SK-N-SH (cell line): ENCODE measurements at regions not wholly inside any gene's neighbourhood (a gene's known extent, or its start where the extent isn't known, plus 50 kb on each side); places are given as distances from the start of the nearest gene placed in this dataset.

Experiments used
- CTCF ChIA-PET: fragments of 300-600, 350-600 bp; formaldehyde crosslinking; extraction: SDS; loops from one replicate; lab custom pipeline; 2021; lab: Yijun Ruan, JAX
- POLR2A ChIA-PET: fragments of 350-600 bp; sonication (Branson Sonifier 250); formaldehyde crosslinking; extraction: SDS; loops from one replicate; lab custom pipeline; 2020; ENCODE audit warnings: antibody characterized with exemption, inconsistent platforms; lab: Yijun Ruan, JAX
- DNase-seq: peaks from one replicate; pipeline ENCODE4 v3.0.0; 2012
- H2AFZ ChIP-seq: fragments of 200-600 bp; sonication (generic); 2 replicates; pipeline ENCODE4 v1.8.1; 2016; ENCODE audit warnings: antibody characterized with exemption, mild to moderate bottlenecking, low read depth
- H3F3A ChIP-seq: fragments of 200-600 bp; sonication (generic); replicated peaks from 2 replicates; pipeline ENCODE3; 2016; ENCODE audit warnings: antibody characterized with exemption, mild to moderate bottlenecking; ENCODE audit not compliant: insufficient read depth
- H3K27ac ChIP-seq, 2 experiments: fragments of 200-500 bp in 1 of 2; fragments of 200-600 bp in 1 of 2; sonication (Bioruptor generic) in 1 of 2; sonication (generic), shearing (Covaris generic) in 1 of 2; 2 replicates each; pipeline versions ENCODE4 v1.5.1 to v1.6.1; 2014 to 2016; ENCODE audit warnings: low read depth in 2 of 2, inconsistent platforms in 1 of 2, low read length in 1 of 2, mild to moderate bottlenecking in 1 of 2, mixed read lengths in 1 of 2
- H3K27me3 ChIP-seq: fragments of 200-600 bp; sonication (generic), shearing (Covaris generic); 2 replicates; pipeline ENCODE4 v1.6.1; 2016; ENCODE audit warnings: mixed run types; ENCODE audit not compliant: insufficient read depth
- H3K36me3 ChIP-seq, 2 experiments: fragments of 200-500 bp in 1 of 2; fragments of 200-600 bp in 1 of 2; sonication (Bioruptor generic) in 1 of 2; sonication (generic) in 1 of 2; replicated peaks in 1 of 2; 2 replicates each; pipeline versions ENCODE3 to v1.5.1; 2014 to 2016; ENCODE audit warnings: low read length in 1 of 2, mild to moderate bottlenecking in 1 of 2; ENCODE audit not compliant: insufficient read depth in 2 of 2, control insufficient read depth in 1 of 2
- H3K4me1 ChIP-seq, 2 experiments: fragments of 200-500 bp in 1 of 2; fragments of 200-600 bp in 1 of 2; sonication (Bioruptor generic) in 1 of 2; sonication (generic), shearing (Covaris generic) in 1 of 2; 2 replicates each; pipeline versions ENCODE4 v1.5.1 to v1.6.1; 2014 to 2016; ENCODE audit warnings: low read depth in 1 of 2, low read length in 1 of 2, mixed run types in 1 of 2; ENCODE audit not compliant: insufficient read depth in 2 of 2, control insufficient read depth in 1 of 2
- H3K4me2 ChIP-seq: fragments of 200-600 bp; sonication (generic), shearing (Covaris generic); 2 replicates; pipeline ENCODE4 v1.6.1; 2017; ENCODE audit warnings: mixed run types
- H3K4me3 ChIP-seq, 2 experiments: fragments of 200-500 bp in 1 of 2; fragments of 200-600 bp in 1 of 2; sonication (Bioruptor generic) in 1 of 2; sonication (generic), shearing (Covaris generic) in 1 of 2; 2 replicates each; pipeline versions ENCODE4 v1.5.1 to v1.8.1; 2014 to 2016; ENCODE audit warnings: low read depth in 2 of 2, inconsistent platforms in 1 of 2, low read length in 1 of 2, mild to moderate bottlenecking in 1 of 2, mixed read lengths in 1 of 2, moderate library complexity in 1 of 2
- H3K79me2 ChIP-seq: fragments of 200-600 bp; sonication (generic); 2 replicates; pipeline ENCODE4 v1.8.1; 2017; ENCODE audit warnings: mild to moderate bottlenecking; ENCODE audit not compliant: insufficient read depth
- H3K9ac ChIP-seq: fragments of 200-600 bp; sonication (generic); 2 replicates; pipeline ENCODE4 v1.6.1; 2017; ENCODE audit warnings: mixed run types
- H3K9me2 ChIP-seq: fragments of 200-600 bp; sonication (generic); 2 replicates; pipeline ENCODE4 v1.6.1; 2017; ENCODE audit warnings: mixed run types
- H3K9me3 ChIP-seq: fragments of 200-600 bp; sonication (generic); 2 replicates; pipeline ENCODE4 v1.6.1; 2017; ENCODE audit warnings: mixed run types, mild to moderate bottlenecking, moderate library complexity
- H4K20me1 ChIP-seq: fragments of 200-600 bp; sonication (generic); 2 replicates; pipeline ENCODE4 v1.6.1; 2017; ENCODE audit warnings: mild to moderate bottlenecking, mixed run types; ENCODE audit not compliant: insufficient read depth
- CTCF ChIP-seq: fragments of 200-600 bp; sonication (generic); IDR thresholded peaks from 2 replicates; pipeline ENCODE4 v1.6.1; 2017; ENCODE audit warnings: antibody characterized with exemption, mild to moderate bottlenecking, moderate library complexity
- EP300 ChIP-seq, 2 experiments: IDR thresholded peaks; 2 replicates each; pipeline versions ENCODE4 v1.4.0 to v1.6.1; 2012; ENCODE audit warnings: borderline replicate concordance in 1 of 2, low read depth in 1 of 2, low read length in 1 of 2
- FOXJ3 ChIP-seq: sonication (generic); formaldehyde crosslinking; IDR thresholded peaks from 2 replicates; pipeline ENCODE4 v1.5.1; 2020; ENCODE audit warnings: mild to moderate bottlenecking, missing genetic modification reagents
- IRF3 ChIP-seq: fragments of 150-350 bp; IDR thresholded peaks from 2 replicates; pipeline ENCODE4 v1.6.1; 2016; ENCODE audit warnings: mild to moderate bottlenecking, low read depth, low read length
- NFIC ChIP-seq: IDR thresholded peaks from 2 replicates; pipeline ENCODE4 v1.4.0; 2012; ENCODE audit warnings: borderline replicate concordance
- PBX3 ChIP-seq: IDR thresholded peaks from 2 replicates; pipeline ENCODE4; 2012
- POLR2AphosphoS5 ChIP-seq: IDR thresholded peaks from 2 replicates; pipeline ENCODE4 v1.6.1; 2012; ENCODE audit warnings: low read depth, low read length
- RCOR1 ChIP-seq: fragments of 150-350 bp; IDR thresholded peaks from 2 replicates; pipeline ENCODE4 v1.6.1; 2017; ENCODE audit warnings: antibody characterized with exemption, low read length
- REST ChIP-seq: IDR thresholded peaks from 2 replicates; pipeline ENCODE4 v1.6.1; 2012; ENCODE audit warnings: mild to moderate bottlenecking, low read depth, low read length, moderate library complexity
- RFX5 ChIP-seq: IDR thresholded peaks from 2 replicates; pipeline ENCODE4 v1.6.1; 2012; ENCODE audit warnings: mild to moderate bottlenecking, improper control_type of control experiment, low read length
- TCF12 ChIP-seq: IDR thresholded peaks from 2 replicates; pipeline ENCODE4 v1.4.0; 2012
- TEAD4 ChIP-seq: IDR thresholded peaks from 2 replicates; pipeline ENCODE4 v1.4.0; 2012; ENCODE audit warnings: mild to moderate bottlenecking, borderline replicate concordance; ENCODE audit not compliant: insufficient read depth
- USF1 ChIP-seq: IDR thresholded peaks from 2 replicates; pipeline ENCODE4 v1.4.0; 2012; ENCODE audit warnings: low read depth, borderline replicate concordance
- YY1 ChIP-seq: IDR thresholded peaks from 2 replicates; pipeline ENCODE4 v1.4.0; 2012; ENCODE audit warnings: low read depth, mild to moderate bottlenecking
- WGBS: methylation state at CpG from one replicate; pipeline ENCODE4 v1.1.6; 2017; ENCODE audit warnings: low lambda C conversion rate; 5-methylcytosine and 5-hydroxymethylcytosine counted together

GRCh38 chr18:78768221-78768620, 211.4 kb upstream of the SALL3 start (continued):
- TF ChIP-seq CTCF: no peak
- TF ChIP-seq TEAD4: no peak

- ChIA-PET CTCF (no interaction called here), POLR2A (no interaction called here)
- Histone ChIP-seq H3K27ac (no peak overlapping the region), H4K20me1 (no peaks in the 10 kb centered on the region), H3K79me2 (no peaks in the 10 kb centered on the region), H3K9ac (no peak overlapping the region), H3K4me2 (no peak overlapping the region), H3K36me3 (no peaks in the 10 kb centered on the region), H3K4me3 (no peak overlapping the region), H3K27me3 (peaks cover 55% of the 10 kb centered on the region), H3F3A (no peaks in the 10 kb centered on the region), H2AFZ (no peak overlapping the region), H3K9me3 (no peaks in the 10 kb centered on the region), H3K4me1 (no peaks in the 10 kb centered on the region), H3K9me2 (no peaks in the 10 kb centered on the region)
- 10% methylated on average over 23 of the region's 25 CpGs for WGBS
- DNase-seq: no peak
- TF ChIP-seq RFX5: no peak
- no peak for TF ChIP-seq TCF12
- TF ChIP-seq POLR2AphosphoS5: no peak
- TF ChIP-seq USF1: no peak
- TF ChIP-seq IRF3: no peak
- no peak for TF ChIP-seq NFIC
- no peak for TF ChIP-seq RCOR1
- TF ChIP-seq YY1: no peak
- no peak for TF ChIP-seq TEAD4
- TF ChIP-seq PBX3: no peak
- TF ChIP-seq FOXJ3: no peak
- TF ChIP-seq REST: no peak
- no peak for TF ChIP-seq EP300 (IDR thresholded peaks at IDR 0.05; ENCODE audit: borderline replicate concordance in 1 of 2, low read depth in 1 of 2, low read length in 1 of 2)
Observed at GRCh38 chr18:78768656-78769501, 210.7 kb upstream of the SALL3 start.
